Sigmoid colon (tissue), 6 donors: ENCODE measurements at regions not wholly inside any gene's neighbourhood (a gene's known extent, or its start where the extent isn't known, plus 50 kb on each side); places are given as distances from the start of the nearest gene placed in this dataset.

Source experiments
- DNase-seq: peaks from one replicate; pipeline ENCODE4 v3.0.0-alpha.2; 2019
- H3K27ac ChIP-seq, 4 donors: fragments of 200-600 bp; sonication (generic); one replicate each; pipeline ENCODE4 v1.5.1; 2016 to 2019; ENCODE audit warnings: mild to moderate bottlenecking in 1 of 4
- H3K27me3 ChIP-seq, 3 donors: fragments of 200-600 bp; sonication (generic); one replicate each; pipeline ENCODE4 v1.5.1; 2019; ENCODE audit warnings: mild to moderate bottlenecking in 1 of 3
- H3K36me3 ChIP-seq, 4 donors: fragments of 200-600 bp; sonication (generic); one replicate each; pipeline ENCODE4 v1.5.1; 2016 to 2019
- H3K4me1 ChIP-seq, 4 donors: fragments of 200-600 bp; sonication (generic); one replicate each; pipeline ENCODE4 v1.5.1; 2017 to 2019
- H3K4me3 ChIP-seq, 4 donors: fragments of 200-600 bp; sonication (generic); one replicate each; pipeline ENCODE4 v1.5.1; 2017 to 2019; ENCODE audit warnings: mild to moderate bottlenecking in 2 of 4, moderate library complexity in 1 of 4
- H3K9me3 ChIP-seq, 4 donors: fragments of 200-600 bp in 3 of 4; sonication (generic) in 3 of 4; one replicate each; pipeline versions ENCODE4 v1.5.1 to v1.6.1; 2013 to 2019
- EP300 ChIP-seq, 4 donors: sonication (generic); formaldehyde crosslinking; IDR thresholded peaks; one replicate each; pipeline ENCODE4 v1.6.1; 2017; ENCODE audit warnings: antibody characterized with exemption in 4 of 4
- POLR2A ChIP-seq, 2 donors: fragments of 450-650 bp; IDR thresholded peaks; one replicate each; pipeline ENCODE4 v1.6.1; 2016; ENCODE audit warnings: antibody characterized with exemption in 2 of 2, mild to moderate bottlenecking in 2 of 2, moderate library complexity in 2 of 2
- POLR2AphosphoS5 ChIP-seq, 4 donors: sonication (generic); formaldehyde crosslinking; IDR thresholded peaks; one replicate each; pipeline ENCODE4 v1.6.1; 2017; ENCODE audit warnings: antibody characterized with exemption in 4 of 4
- WGBS, 2 donors: extraction: QIAGEN DNeasy Blood & Tissue Kit; methylation state at CpG; one replicate each; pipeline ENCODE4 v1.1.7; 2013; 5-methylcytosine and 5-hydroxymethylcytosine counted together
- intact Hi-C: fragments of 100-400 bp; cut with DNase I; formaldehyde crosslinking; loops from one replicate; pipeline ENCODE4 v1.15.1; 2023
- TF ChIP-seq, protein P1 (sequence below), 4 experiments: fragments of 450-650 bp in 3 of 4; fragments of 200-600 bp in 1 of 4; IDR thresholded peaks; one replicate each; pipeline ENCODE4 v1.5.1; 2016 to 2019; ENCODE audit warnings: antibody characterized with exemption in 4 of 4, mild to moderate bottlenecking in 3 of 4, moderate library complexity in 2 of 4
- donor health status: healthy with polysubstance abuse.
- donor health status: healthy.

DNA sequence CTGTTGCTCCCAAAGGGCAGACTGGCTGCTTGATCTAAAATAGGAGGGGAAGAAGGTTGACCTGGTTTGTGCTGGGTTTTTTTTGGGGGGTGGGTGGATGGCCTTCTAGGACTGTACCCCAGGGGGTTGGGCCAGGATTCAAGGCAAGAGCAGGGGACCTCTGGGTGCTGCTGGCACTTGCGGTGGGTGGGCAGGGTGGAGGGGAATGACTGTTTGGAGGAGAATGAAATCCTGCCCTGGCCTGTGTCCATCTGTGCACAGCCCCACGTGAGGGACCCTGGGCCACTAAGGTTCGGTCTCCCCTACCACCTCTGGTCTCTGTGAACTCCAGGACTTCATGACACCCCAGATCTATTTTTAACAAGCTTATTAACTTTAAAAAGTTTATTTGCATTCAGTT, 414.2 kb downstream of the PTPRU start:
- Histone ChIP-seq H3K4me1 (no peaks in the 10 kb centered on the region), H3K27ac (no peak overlapping the region), H3K4me3 (no peak overlapping the region), H3K27me3 (peaks cover 0 to 8% (median 0%) of the 10 kb centered on the region in 3 donors), H3K36me3 (no peaks in the 10 kb centered on the region), H3K9me3 (no peaks in the 10 kb centered on the region)
- no peak for TF ChIP-seq EP300 (IDR thresholded peaks at IDR 0.05)
- intact Hi-C loops: no loop called here
- WGBS, 2 donors: 81 to 85% methylated on average over 3 of the region's 3 CpGs
- no peak for DNase-seq

DNA sequence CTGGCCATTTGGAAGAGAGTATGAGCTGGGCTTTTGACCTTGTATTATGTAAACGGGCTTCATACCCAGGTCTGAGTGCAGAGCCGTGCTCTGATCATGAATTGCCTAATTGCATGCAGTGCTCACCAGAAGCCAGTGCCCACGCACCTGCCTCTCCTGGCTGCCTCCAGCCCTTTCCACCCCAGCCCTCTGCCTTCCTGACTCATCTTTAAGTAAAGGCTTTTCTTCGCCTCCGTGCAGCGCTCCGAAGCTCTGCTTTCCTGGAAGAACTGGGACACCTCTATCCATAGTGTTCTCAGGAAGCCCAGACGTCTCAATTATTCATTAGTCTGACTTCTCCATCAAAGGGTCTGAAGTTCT, 413.7 kb downstream of the PTPRU start:
- 57 to 83% methylated on average over 8 of the region's 8 CpGs for WGBS, 2 donors
- no peak for DNase-seq
- TF ChIP-seq EP300 (IDR thresholded peaks at IDR 0.05) (no peak), POLR2AphosphoS5 (IDR thresholded peaks at IDR 0.05) (no peak), POLR2A (IDR thresholded peaks at IDR 0.05) (no peak)
- TF ChIP-seq, protein P1, sequence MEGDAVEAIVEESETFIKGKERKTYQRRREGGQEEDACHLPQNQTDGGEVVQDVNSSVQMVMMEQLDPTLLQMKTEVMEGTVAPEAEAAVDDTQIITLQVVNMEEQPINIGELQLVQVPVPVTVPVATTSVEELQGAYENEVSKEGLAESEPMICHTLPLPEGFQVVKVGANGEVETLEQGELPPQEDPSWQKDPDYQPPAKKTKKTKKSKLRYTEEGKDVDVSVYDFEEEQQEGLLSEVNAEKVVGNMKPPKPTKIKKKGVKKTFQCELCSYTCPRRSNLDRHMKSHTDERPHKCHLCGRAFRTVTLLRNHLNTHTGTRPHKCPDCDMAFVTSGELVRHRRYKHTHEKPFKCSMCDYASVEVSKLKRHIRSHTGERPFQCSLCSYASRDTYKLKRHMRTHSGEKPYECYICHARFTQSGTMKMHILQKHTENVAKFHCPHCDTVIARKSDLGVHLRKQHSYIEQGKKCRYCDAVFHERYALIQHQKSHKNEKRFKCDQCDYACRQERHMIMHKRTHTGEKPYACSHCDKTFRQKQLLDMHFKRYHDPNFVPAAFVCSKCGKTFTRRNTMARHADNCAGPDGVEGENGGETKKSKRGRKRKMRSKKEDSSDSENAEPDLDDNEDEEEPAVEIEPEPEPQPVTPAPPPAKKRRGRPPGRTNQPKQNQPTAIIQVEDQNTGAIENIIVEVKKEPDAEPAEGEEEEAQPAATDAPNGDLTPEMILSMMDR (IDR thresholded peaks at IDR 0.05): no peak
- no peaks in the 10 kb centered on the region for H3K36me3 ChIP-seq
- intact Hi-C loops: no loop called here
- H3K27me3 ChIP-seq: peaks cover 0 to 8% (median 0%) of the 10 kb centered on the region in 3 donors
- no peak overlapping the region for H3K4me3 ChIP-seq
- no peaks in the 10 kb centered on the region for H3K4me1 ChIP-seq
- H3K27ac ChIP-seq: no peak overlapping the region
- no peaks in the 10 kb centered on the region for H3K9me3 ChIP-seq

DNA sequence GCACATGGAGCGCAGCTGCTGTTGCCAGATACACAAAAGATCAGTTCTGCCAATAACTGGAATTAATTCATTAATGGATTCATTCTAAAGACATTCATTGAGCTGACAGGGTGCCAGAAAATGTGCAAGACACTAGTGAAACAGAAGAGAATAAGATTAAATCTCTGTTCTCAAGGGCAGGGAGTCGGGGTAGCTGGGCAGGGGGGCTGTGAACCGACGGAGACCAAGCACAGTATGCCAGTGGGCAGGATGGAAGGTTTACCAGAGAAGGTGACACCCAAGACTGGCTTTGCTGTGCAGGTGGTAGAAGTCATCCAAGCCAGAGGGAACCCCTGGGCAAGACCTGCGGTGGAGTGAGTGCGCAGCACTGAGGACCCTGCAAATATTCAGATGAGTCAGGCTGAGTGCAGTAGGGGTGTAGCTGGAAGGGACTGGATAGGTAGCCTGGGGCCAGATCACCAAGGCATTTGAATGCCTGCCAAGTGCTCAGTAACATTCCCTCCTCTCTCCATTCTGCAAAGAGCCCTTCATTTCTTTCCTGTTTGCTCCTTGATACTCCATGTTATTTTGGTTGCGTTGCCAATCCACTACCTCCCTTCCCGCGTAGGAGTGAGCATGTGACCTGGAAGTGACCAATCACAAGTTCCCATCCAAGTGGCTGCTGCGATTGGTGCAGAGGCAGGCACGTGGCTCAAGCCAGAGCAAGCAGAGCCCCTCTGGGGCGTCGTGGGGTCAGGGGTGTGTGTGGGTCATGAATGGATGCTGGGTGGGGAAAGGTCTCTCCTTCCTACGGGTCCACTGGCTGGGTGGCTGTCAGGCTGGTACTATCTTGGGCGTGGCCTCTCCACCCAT, 413.1 kb downstream of the PTPRU start:
- no peak for DNase-seq
- Histone ChIP-seq H3K36me3 (no peaks in the 10 kb centered on the region), H3K9me3 (no peaks in the 10 kb centered on the region), H3K27me3 (peaks cover 0 to 8% (median 0%) of the 10 kb centered on the region in 3 donors), H3K4me3 (no peak overlapping the region), H3K4me1 (no peaks in the 10 kb centered on the region), H3K27ac (no peak overlapping the region)
- TF ChIP-seq POLR2A (IDR thresholded peaks at IDR 0.05): no peak
- no peak for TF ChIP-seq EP300 (IDR thresholded peaks at IDR 0.05)
- TF ChIP-seq, protein P1 (IDR thresholded peaks at IDR 0.05): no peak
- TF ChIP-seq POLR2AphosphoS5 (IDR thresholded peaks at IDR 0.05): no peak
- intact Hi-C loops: no loop called here
- WGBS, 2 donors: 72 to 82% methylated on average over 15 of the region's 15 CpGs

DNA sequence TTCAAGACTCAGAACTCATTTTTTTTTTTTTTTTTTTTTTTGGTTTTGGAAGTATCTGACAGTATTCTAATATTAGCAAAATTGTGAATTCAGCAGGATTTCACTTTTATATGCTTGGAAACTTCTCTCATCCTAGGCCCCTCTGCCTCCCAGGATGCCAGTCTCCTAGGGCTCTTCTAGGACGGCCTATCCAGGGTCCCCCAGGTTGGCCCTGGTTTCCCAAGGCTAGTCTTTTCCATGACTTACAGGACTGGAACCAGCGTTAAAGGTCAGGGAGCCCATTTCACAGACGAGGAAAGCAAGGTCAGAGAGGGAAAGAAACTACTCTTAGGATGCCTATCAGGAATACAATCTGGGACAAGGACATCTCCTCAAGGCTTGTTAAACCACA, 412.5 kb downstream of the PTPRU start:
- peaks cover 0 to 8% (median 0%) of the 10 kb centered on the region in 3 donors for H3K27me3 ChIP-seq
- TF ChIP-seq POLR2A (IDR thresholded peaks at IDR 0.05) (no peak), EP300 (IDR thresholded peaks at IDR 0.05) (no peak), POLR2AphosphoS5 (IDR thresholded peaks at IDR 0.05) (no peak)
- TF ChIP-seq, protein P1 (IDR thresholded peaks at IDR 0.05): no peak
- intact Hi-C loops: no loop called here
- H3K4me3 ChIP-seq: no peak overlapping the region
- no peaks in the 10 kb centered on the region for H3K36me3 ChIP-seq
- no peaks in the 10 kb centered on the region for H3K4me1 ChIP-seq
- H3K27ac ChIP-seq: no peak overlapping the region
- no peaks in the 10 kb centered on the region for H3K9me3 ChIP-seq
- 81 to 88% methylated on average over 3 of the region's 3 CpGs for WGBS, 2 donors
- no peak for DNase-seq

DNA sequence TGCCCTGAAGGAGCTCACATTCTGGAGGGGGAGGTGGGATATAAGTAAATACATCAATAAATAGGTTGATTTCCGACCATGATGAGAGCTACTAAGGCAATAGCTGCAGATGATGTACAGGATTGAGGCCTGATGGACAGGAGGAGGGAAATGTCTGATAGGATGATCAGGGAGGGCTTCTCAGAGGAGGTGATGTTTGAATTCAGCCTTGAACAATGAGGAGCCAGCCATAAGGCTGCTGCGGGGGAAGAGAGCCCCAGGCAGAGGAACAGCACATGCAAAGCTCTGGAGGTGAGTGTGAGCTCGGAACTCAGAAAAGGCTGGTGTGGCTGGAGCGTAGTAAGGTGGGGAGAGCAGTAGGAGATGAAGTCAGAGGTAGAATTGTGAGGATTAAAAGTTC, 411.7 kb downstream of the PTPRU start:
- Histone ChIP-seq H3K9me3 (no peaks in the 10 kb centered on the region), H3K27me3 (peaks cover 0 to 8% (median 0%) of the 10 kb centered on the region in 3 donors), H3K4me1 (no peaks in the 10 kb centered on the region), H3K36me3 (no peaks in the 10 kb centered on the region), H3K4me3 (no peak overlapping the region), H3K27ac (no peak overlapping the region)
- TF ChIP-seq, protein P1 (IDR thresholded peaks at IDR 0.05): no peak
- TF ChIP-seq POLR2AphosphoS5 (IDR thresholded peaks at IDR 0.05) (no peak), POLR2A (IDR thresholded peaks at IDR 0.05) (no peak), EP300 (IDR thresholded peaks at IDR 0.05) (no peak)
- 61 to 62% methylated on average over 4 of the region's 4 CpGs for WGBS, 2 donors
- no peak for DNase-seq
- intact Hi-C loops: no loop called here
